Endothelial cell (in vitro differentiated cells): ENCODE measurements at regions not wholly inside any gene's neighbourhood (a gene's known extent, or its start where the extent isn't known, plus 50 kb on each side); places are given as distances from the start of the nearest gene placed in this dataset.

Experiments
- DNase-seq: peaks from one replicate; pipeline ENCODE4 v3.0.0; 2021; ENCODE audit warnings: low spot score
- H3K27ac Mint-ChIP-seq: one replicate; pipeline ENCODE4 v1.8.0; 2021; ENCODE audit warnings: mixed read lengths, inconsistent platforms; ENCODE audit not compliant: unreplicated experiment
- H3K27me3 Mint-ChIP-seq: one replicate; pipeline ENCODE4 v1.8.0; 2021; ENCODE audit warnings: mild to moderate bottlenecking, moderate library complexity, mixed read lengths, inconsistent platforms; ENCODE audit not compliant: unreplicated experiment
- H3K36me3 Mint-ChIP-seq: one replicate; pipeline ENCODE4 v1.8.0; 2021; ENCODE audit warnings: mild to moderate bottlenecking, low read depth, mixed read lengths, inconsistent platforms; ENCODE audit not compliant: unreplicated experiment
- H3K4me1 Mint-ChIP-seq: one replicate; pipeline ENCODE4 v1.8.0; 2021; ENCODE audit warnings: mild to moderate bottlenecking, mixed read lengths, inconsistent platforms; ENCODE audit not compliant: unreplicated experiment
- H3K4me3 Mint-ChIP-seq: one replicate; pipeline ENCODE4 v1.8.0; 2021; ENCODE audit warnings: mild to moderate bottlenecking, mixed read lengths, inconsistent platforms; ENCODE audit not compliant: unreplicated experiment
- H3K9me3 Mint-ChIP-seq: one replicate; pipeline ENCODE4 v1.8.0; 2021; ENCODE audit warnings: mixed read lengths, inconsistent platforms; ENCODE audit not compliant: unreplicated experiment
- CTCF ChIP-seq: fragments of 200-600 bp; sonication (generic); IDR thresholded peaks from one replicate; pipeline ENCODE4 v1.5.0; 2021; ENCODE audit warnings: antibody characterized with exemption; ENCODE audit not compliant: unreplicated experiment

GRCh38 chr1:163444665-163445064 lies 122.9 kb downstream of the NUF2 start:
- Mint-ChIP-seq H3K9me3 (no peaks in the 10 kb centered on the region), H3K27ac (no peak overlapping the region), H3K36me3 (no peaks in the 10 kb centered on the region), H3K4me1 (peaks cover 3% of the 10 kb centered on the region), H3K4me3 (no peak overlapping the region), H3K27me3 (no peaks in the 10 kb centered on the region)
- no peak for DNase-seq
- no peak for TF ChIP-seq CTCF

GRCh38 chr1:163450986-163451385 lies 129.2 kb downstream of the NUF2 start:
- H3K27ac Mint-ChIP-seq = no peak overlapping the region
- no peak for DNase-seq
- TF ChIP-seq CTCF = no peak
- no peaks in the 10 kb centered on the region for H3K4me1 Mint-ChIP-seq
- H3K9me3 Mint-ChIP-seq = no peaks in the 10 kb centered on the region
- H3K36me3 Mint-ChIP-seq = no peaks in the 10 kb centered on the region
- no peak overlapping the region for H3K4me3 Mint-ChIP-seq
- no peaks in the 10 kb centered on the region for H3K27me3 Mint-ChIP-seq

GRCh38 chr1:163459539-163459938 lies 137.8 kb downstream of the NUF2 start:
- Mint-ChIP-seq H3K27me3 (no peaks in the 10 kb centered on the region), H3K9me3 (no peaks in the 10 kb centered on the region), H3K36me3 (no peaks in the 10 kb centered on the region), H3K4me3 (no peak overlapping the region), H3K4me1 (no peaks in the 10 kb centered on the region), H3K27ac (no peak overlapping the region)
- no peak for DNase-seq
- TF ChIP-seq CTCF = no peak

GRCh38 chr1:163467289-163467688 lies 145.5 kb downstream of the NUF2 start:
- DNase-seq = no peak
- Mint-ChIP-seq H3K9me3 (no peaks in the 10 kb centered on the region), H3K27ac (no peak overlapping the region), H3K4me3 (no peak overlapping the region), H3K4me1 (no peaks in the 10 kb centered on the region), H3K27me3 (peaks cover 3% of the 10 kb centered on the region), H3K36me3 (no peaks in the 10 kb centered on the region)
- no peak for TF ChIP-seq CTCF

- no peaks in the 10 kb centered on the region for H3K4me1 Mint-ChIP-seq
- no peaks in the 10 kb centered on the region for H3K36me3 Mint-ChIP-seq
- no peak overlapping the region for H3K4me3 Mint-ChIP-seq
- no peak overlapping the region for H3K27ac Mint-ChIP-seq
- DNase-seq = no peak
- no peaks in the 10 kb centered on the region for H3K9me3 Mint-ChIP-seq
- TF ChIP-seq CTCF = no peak
- H3K27me3 Mint-ChIP-seq = peaks cover 3% of the 10 kb centered on the region
Measured at GRCh38 chr1:163471779-163472650, 150.3 kb downstream of the NUF2 start.
